Upper lobe of right lung (tissue), 1 donor: ENCODE measurements at regions not wholly inside any gene's neighbourhood (a gene's known extent, or its start where the extent isn't known, plus 50 kb on each side); places are given as distances from the start of the nearest gene placed in this dataset.

Source experiments
- ATAC-seq: fragments of 200-7000 bp; cut with Tn5 transposase; one replicate; pipeline ENCODE4 v1.9.1; 2020; ENCODE audit warnings: mild to moderate bottlenecking, moderate library complexity
- DNase-seq: peaks from one replicate; pipeline ENCODE4 v3.0.0-alpha.2; 2020
- H3K27ac ChIP-seq: fragments of 200-600 bp; one replicate; pipeline ENCODE4 v1.8.0; 2022
- H3K27me3 ChIP-seq: fragments of 200-600 bp; one replicate; pipeline ENCODE4 v1.8.0; 2022; ENCODE audit warnings: mild to moderate bottlenecking
- H3K36me3 ChIP-seq: fragments of 200-600 bp; one replicate; pipeline ENCODE4 v1.8.0; 2022
- H3K4me1 ChIP-seq: fragments of 200-600 bp; one replicate; pipeline ENCODE4 v1.8.0; 2022
- H3K4me3 ChIP-seq: fragments of 200-600 bp; one replicate; pipeline ENCODE4 v1.8.0; 2022; ENCODE audit warnings: mild to moderate bottlenecking
- H3K9me3 ChIP-seq: fragments of 200-600 bp; one replicate; pipeline ENCODE4 v1.8.0; 2022
- CTCF ChIP-seq: fragments of 200-600 bp; IDR thresholded peaks from one replicate; pipeline ENCODE4 v1.8.0; 2022; ENCODE audit warnings: antibody characterized with exemption
- intact Hi-C: fragments of 100-400 bp; cut with DNase I; formaldehyde crosslinking; loops from one replicate; pipeline ENCODE4 v1.11.0; 2022
- donor health status: DM: no; HTN: yes; CAD: no; lungs with severe emphysema.

GRCh38 chr1:94716965-94717364 is 103.2 kb upstream of the SLC44A3 start:
- intact Hi-C loops: no loop called here
- no peak for DNase-seq

DNA sequence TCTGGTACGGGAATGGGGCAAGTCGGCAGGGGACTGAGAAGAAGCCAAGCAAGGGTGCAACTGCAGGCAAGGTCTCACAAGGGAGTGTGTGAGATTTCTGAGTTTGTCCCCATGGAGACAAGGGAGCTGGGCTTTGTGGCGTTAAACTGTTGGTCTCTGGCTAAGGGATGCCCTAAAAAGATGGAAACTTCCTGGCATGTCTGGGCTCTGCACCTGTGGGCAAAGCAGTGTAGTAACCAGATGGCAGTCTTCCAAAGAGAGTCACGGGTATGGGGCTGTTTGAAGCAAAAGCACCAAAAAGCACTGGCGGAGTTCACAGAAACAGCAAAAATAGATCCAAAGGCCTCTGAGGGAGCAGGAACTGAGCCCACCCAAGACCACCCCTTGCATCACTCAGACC is 104.8 kb upstream of the SLC44A3 start:
- TF ChIP-seq CTCF: no peak
- DNase-seq: no peak
- H3K27me3 ChIP-seq: no peaks in the 10 kb centered on the region
- intact Hi-C loops: no loop called here
- no peaks in the 10 kb centered on the region for H3K36me3 ChIP-seq
- H3K9me3 ChIP-seq: no peaks in the 10 kb centered on the region
- no peak overlapping the region for H3K4me3 ChIP-seq
- no peak overlapping the region for H3K27ac ChIP-seq
- ATAC-seq: no peak
- no peaks in the 10 kb centered on the region for H3K4me1 ChIP-seq

More at GRCh38 chr1:94716965-94717364, 103.2 kb upstream of the SLC44A3 start:
- Histone ChIP-seq H3K27ac (no peak overlapping the region), H3K9me3 (no peaks in the 10 kb centered on the region), H3K27me3 (no peaks in the 10 kb centered on the region), H3K4me3 (no peak overlapping the region), H3K4me1 (no peaks in the 10 kb centered on the region), H3K36me3 (no peaks in the 10 kb centered on the region)
- TF ChIP-seq CTCF: no peak
- ATAC-seq: no peak

- H3K9me3 ChIP-seq: no peaks in the 10 kb centered on the region
- no peaks in the 10 kb centered on the region for H3K27me3 ChIP-seq
- DNase-seq (no peak), ATAC-seq (no peak)
- no peaks in the 10 kb centered on the region for H3K36me3 ChIP-seq
- H3K27ac ChIP-seq: no peak overlapping the region
- no peak for TF ChIP-seq CTCF
- intact Hi-C loops: no loop called here
- no peak overlapping the region for H3K4me3 ChIP-seq
- H3K4me1 ChIP-seq: no peaks in the 10 kb centered on the region
Measured at GRCh38 chr1:94714552-94714951, 105.6 kb upstream of the SLC44A3 start.

- Histone ChIP-seq H3K27me3 (no peaks in the 10 kb centered on the region), H3K9me3 (no peaks in the 10 kb centered on the region), H3K4me1 (no peaks in the 10 kb centered on the region), H3K27ac (no peak overlapping the region), H3K36me3 (no peaks in the 10 kb centered on the region), H3K4me3 (no peak overlapping the region)
- ATAC-seq (no peak), DNase-seq (no peak)
- TF ChIP-seq CTCF: no peak
- intact Hi-C loops: no loop called here
Measured at GRCh38 chr1:94714152-94714551, 106.0 kb upstream of the SLC44A3 start.

- no peaks in the 10 kb centered on the region for H3K4me1 ChIP-seq
- intact Hi-C loops: no loop called here
- ATAC-seq (peak; percentile 97), DNase-seq (peak; percentile 92)
- no peaks in the 10 kb centered on the region for H3K9me3 ChIP-seq
- TF ChIP-seq CTCF: no peak
- no peaks in the 10 kb centered on the region for H3K27me3 ChIP-seq
- no peaks in the 10 kb centered on the region for H3K36me3 ChIP-seq
- H3K27ac ChIP-seq: no peak overlapping the region
- H3K4me3 ChIP-seq: no peak overlapping the region
Measured at GRCh38 chr1:94713472-94714141, 106.5 kb upstream of the SLC44A3 start.
